Activated CD4-positive, alpha-beta memory T cell treated with anti-CD3 and anti-CD28 coated beads, Interleukin-2, amount 10 ng/mL, durations not matched to agents 7 days and 5 days (primary cell): ENCODE measurements at regions not wholly inside any gene's neighbourhood (a gene's known extent, or its start where the extent isn't known, plus 50 kb on each side); places are given as distances from the start of the nearest gene placed in this dataset.
"Not testable (repeated sequence)": the region's sequence is repeated elsewhere in the genome, so short reads cannot be mapped to it uniquely, and the experiment has no call there.

Source experiments
- CTCF ChIA-PET: fragments of 350-600 bp; sonication (Branson Sonifier 250); formaldehyde crosslinking; loops from one replicate; lab custom pipeline; 2021; ENCODE audit warnings: antibody characterized with exemption, inconsistent platforms; lab: Charles Lee
- POLR2A ChIA-PET: fragments of 350-600 bp; sonication (Branson Sonifier 250); formaldehyde crosslinking; loops from one replicate; lab custom pipeline; 2021; ENCODE audit warnings: antibody characterized with exemption; lab: Charles Lee
- DNase-seq: peaks from one replicate; pipeline ENCODE4 v3.0.0-alpha.2; 2020
- H3K27ac Mint-ChIP-seq: one replicate; pipeline ENCODE4 v1.8.0; 2021; ENCODE audit warnings: mild to moderate bottlenecking, mixed read lengths
- H3K27me3 Mint-ChIP-seq: one replicate; pipeline ENCODE4 v1.8.0; 2021; ENCODE audit warnings: mixed read lengths
- H3K36me3 Mint-ChIP-seq: one replicate; pipeline ENCODE4 v1.8.0; 2021; ENCODE audit warnings: low read depth, mixed read lengths
- H3K4me1 Mint-ChIP-seq: one replicate; pipeline ENCODE4 v1.8.0; 2021; ENCODE audit warnings: mixed read lengths
- H3K4me3 Mint-ChIP-seq: one replicate; pipeline ENCODE4 v1.8.0; 2021; ENCODE audit warnings: mild to moderate bottlenecking, mixed read lengths
- H3K9me3 Mint-ChIP-seq: one replicate; pipeline ENCODE4 v1.8.0; 2021; ENCODE audit warnings: mixed read lengths

DNA sequence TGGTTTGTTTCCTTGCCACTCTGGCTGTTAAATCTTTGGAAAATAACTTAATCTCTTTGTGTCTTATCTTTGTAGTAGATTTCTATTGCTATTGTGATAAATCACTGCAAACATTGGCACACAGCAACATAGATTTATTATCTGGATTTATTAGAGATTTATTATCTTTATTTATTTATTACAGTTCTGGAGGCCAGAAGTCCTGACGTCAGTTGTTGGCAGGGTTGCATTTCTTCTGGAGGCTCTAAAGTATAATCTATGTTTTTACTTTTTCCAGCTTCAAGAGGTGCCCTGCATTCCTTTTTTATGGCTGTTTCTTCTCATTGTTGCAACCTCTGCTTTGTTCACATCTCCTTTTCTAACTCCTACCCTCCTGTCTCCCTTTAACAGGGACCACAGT is 542.8 kb downstream of the GRXCR1 start:
- peaks cover 8% of the 10 kb centered on the region for H3K9me3 Mint-ChIP-seq
- H3K27me3 Mint-ChIP-seq = no peaks in the 10 kb centered on the region
- H3K4me1 Mint-ChIP-seq = no peaks in the 10 kb centered on the region
- H3K4me3 Mint-ChIP-seq = no peak overlapping the region
- POLR2A ChIA-PET = no interaction called here
- DNase-seq = no peak
- H3K27ac Mint-ChIP-seq = no peak overlapping the region
- no peaks in the 10 kb centered on the region for H3K36me3 Mint-ChIP-seq
- CTCF ChIA-PET = no interaction called here

DNA sequence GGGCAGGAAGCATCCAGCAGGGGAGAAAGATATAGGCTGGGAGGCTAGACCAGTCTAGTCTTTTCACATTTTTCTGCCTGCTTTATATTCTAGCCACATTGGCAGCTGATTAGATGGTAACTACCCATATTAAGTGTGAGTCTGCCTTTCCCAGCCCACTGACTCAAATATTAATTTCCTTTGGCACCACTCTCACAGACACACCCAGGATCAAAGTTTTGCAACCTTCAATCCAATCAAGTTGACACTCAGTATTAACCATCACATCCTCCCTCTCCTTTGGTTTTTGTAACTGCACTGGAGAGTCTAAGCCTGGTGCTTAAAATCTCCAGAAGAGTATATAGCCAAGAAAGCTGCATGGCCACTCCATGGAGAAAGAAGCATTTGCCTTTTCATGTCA is 560.4 kb downstream of the GRXCR1 start:
- no peaks in the 10 kb centered on the region for H3K27me3 Mint-ChIP-seq
- ChIA-PET POLR2A (no interaction called here), CTCF (no interaction called here)
- DNase-seq = no peak
- H3K27ac Mint-ChIP-seq = no peak overlapping the region
- H3K4me1 Mint-ChIP-seq = no peaks in the 10 kb centered on the region
- no peak overlapping the region for H3K4me3 Mint-ChIP-seq
- H3K9me3 Mint-ChIP-seq = no peaks in the 10 kb centered on the region
- H3K36me3 Mint-ChIP-seq = no peaks in the 10 kb centered on the region

DNA sequence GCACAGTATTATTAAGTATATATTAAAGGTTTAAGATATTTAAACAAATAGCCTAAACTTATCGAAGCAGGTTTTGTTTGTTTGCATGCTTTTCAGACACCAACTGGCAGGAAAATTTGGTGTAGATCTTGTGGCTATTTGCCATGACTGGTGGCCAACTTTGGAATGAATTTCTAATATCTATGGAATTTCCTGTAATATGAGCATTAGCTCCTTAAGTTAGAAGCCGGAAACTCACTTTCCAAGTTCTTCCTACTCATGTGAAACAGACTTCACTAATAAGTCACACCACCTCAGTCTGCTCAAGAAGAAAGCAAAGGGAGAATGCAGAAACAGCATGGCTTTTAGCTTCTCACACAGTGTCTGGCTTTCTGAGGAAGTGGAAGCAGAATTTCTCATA is 563.9 kb downstream of the GRXCR1 start:
- DNase-seq = no peak
- H3K36me3 Mint-ChIP-seq = no peaks in the 10 kb centered on the region
- no peaks in the 10 kb centered on the region for H3K27me3 Mint-ChIP-seq
- no peak overlapping the region for H3K27ac Mint-ChIP-seq
- H3K4me1 Mint-ChIP-seq = no peaks in the 10 kb centered on the region
- ChIA-PET CTCF (no interaction called here), POLR2A (no interaction called here)
- no peak overlapping the region for H3K4me3 Mint-ChIP-seq
- no peaks in the 10 kb centered on the region for H3K9me3 Mint-ChIP-seq

DNA sequence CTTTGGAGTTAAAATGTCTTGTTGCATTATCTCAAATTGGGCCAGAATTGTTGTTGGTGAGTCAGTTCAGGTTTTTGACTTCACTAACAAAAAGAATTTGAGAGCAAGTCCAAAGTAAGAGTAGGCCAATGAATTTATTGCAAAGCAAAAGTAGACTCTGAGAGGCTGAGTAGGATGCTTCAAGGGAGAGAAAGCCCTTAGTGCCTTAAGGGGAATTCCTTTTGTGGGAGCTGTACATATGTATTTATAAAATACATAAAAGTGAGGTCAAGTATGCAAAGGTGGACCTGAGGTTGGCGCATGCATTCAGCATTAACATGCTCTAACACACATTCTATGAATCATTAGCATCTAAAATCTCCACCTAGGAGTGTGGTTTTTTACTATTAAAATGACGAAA is 565.4 kb downstream of the GRXCR1 start:
- DNase-seq = no peak
- POLR2A ChIA-PET = no interaction called here
- H3K27me3 Mint-ChIP-seq = no peaks in the 10 kb centered on the region
- CTCF ChIA-PET = no interaction called here
- no peaks in the 10 kb centered on the region for H3K9me3 Mint-ChIP-seq
- no peak overlapping the region for H3K4me3 Mint-ChIP-seq
- no peaks in the 10 kb centered on the region for H3K4me1 Mint-ChIP-seq
- H3K27ac Mint-ChIP-seq = no peak overlapping the region
- H3K36me3 Mint-ChIP-seq = no peaks in the 10 kb centered on the region

DNA sequence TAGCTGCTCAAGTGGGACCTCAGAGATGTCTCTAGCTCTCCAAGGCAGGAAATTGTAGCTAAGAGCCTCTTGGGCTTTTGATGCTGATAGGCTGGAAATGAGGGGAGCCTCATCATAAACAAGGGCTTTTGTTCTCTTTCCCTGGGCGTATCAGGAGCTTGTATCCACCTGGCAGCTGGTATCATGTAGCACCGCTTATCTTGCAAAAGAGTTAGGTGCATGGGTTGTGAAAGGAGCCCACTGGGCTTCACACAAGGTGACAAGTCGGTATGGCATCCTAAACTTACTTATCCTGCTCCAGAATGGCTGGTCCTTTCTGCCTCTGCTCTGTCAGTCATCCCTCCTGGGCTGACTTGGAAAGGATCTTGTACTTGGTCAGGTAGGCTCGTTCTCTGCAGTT is 565.8 kb downstream of the GRXCR1 start:
- H3K4me3 Mint-ChIP-seq = no peak overlapping the region
- no peak for DNase-seq
- POLR2A ChIA-PET = no interaction called here
- H3K36me3 Mint-ChIP-seq = no peaks in the 10 kb centered on the region
- no peaks in the 10 kb centered on the region for H3K9me3 Mint-ChIP-seq
- H3K27me3 Mint-ChIP-seq = no peaks in the 10 kb centered on the region
- no peaks in the 10 kb centered on the region for H3K4me1 Mint-ChIP-seq
- CTCF ChIA-PET = no interaction called here
- no peak overlapping the region for H3K27ac Mint-ChIP-seq

DNA sequence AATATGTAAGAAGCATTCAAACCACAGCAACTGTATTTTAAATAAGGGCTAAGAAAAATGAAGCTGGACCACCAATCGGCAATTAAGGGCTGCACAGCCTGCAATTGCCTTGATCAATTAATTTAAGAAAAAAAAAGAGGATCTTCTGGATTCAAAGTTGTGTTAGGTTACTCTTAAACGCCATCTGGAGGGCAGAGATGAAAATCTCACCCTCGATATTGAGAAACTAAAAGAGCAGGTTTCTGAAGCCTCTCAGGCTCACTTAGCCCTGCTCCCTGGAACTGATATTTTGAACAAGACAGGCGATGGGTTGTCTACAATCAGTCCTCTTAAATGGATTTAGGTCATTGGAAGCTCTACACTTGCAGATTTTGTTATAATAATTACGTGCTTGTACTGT is 579.4 kb downstream of the GRXCR1 start:
- Mint-ChIP-seq H3K4me3 (no peak overlapping the region), H3K9me3 (peaks cover 19% of the 10 kb centered on the region), H3K27ac (no peak overlapping the region), H3K27me3 (no peaks in the 10 kb centered on the region), H3K36me3 (no peaks in the 10 kb centered on the region), H3K4me1 (no peaks in the 10 kb centered on the region)
- no peak for DNase-seq
- ChIA-PET POLR2A (no interaction called here), CTCF (no interaction called here)

DNA sequence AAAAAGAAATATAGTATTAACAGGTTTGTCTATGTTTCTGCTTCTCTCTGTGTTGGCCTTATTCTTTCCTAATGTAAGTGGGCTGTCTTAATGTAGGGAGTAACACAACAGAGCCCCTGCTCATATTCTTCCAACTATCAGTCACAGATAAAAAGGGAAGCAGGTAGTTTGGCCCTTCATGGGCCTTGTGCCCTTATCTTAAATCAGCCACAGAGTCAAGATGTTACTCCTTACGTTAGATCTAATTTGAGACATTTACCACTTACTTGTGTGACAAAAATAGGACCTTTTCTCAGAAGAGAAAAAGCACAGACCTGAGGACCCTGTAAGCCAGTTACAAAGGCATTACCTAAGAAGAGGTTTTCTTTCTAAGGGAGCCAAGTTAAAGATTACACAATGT is 589.0 kb downstream of the GRXCR1 start:
- Mint-ChIP-seq H3K36me3 (no peaks in the 10 kb centered on the region), H3K4me3 (no peak overlapping the region), H3K27ac (no peak overlapping the region), H3K27me3 (no peaks in the 10 kb centered on the region), H3K4me1 (no peaks in the 10 kb centered on the region), H3K9me3 (peaks cover 2% of the 10 kb centered on the region)
- ChIA-PET POLR2A (no interaction called here), CTCF (no interaction called here)
- no peak for DNase-seq

DNA sequence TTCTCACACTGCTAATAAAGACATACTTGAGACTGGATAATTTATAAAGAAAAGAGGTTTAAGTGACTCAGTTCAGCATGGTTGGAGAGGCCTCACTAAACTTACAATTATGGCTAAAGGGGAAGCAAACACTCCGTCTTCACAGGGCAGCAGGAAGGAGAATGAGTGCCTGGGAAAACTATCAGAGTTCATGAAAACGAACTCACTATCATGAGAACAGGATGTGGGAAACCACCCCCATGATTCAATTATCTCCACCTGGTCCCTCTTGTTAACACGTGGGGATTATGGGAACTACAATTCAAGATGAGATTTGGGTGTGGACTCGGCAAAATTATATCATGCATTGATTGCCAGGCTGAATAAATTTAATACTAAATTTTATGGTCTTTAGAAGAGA is 592.7 kb downstream of the GRXCR1 start:
- no peaks in the 10 kb centered on the region for H3K36me3 Mint-ChIP-seq
- no peak overlapping the region for H3K4me3 Mint-ChIP-seq
- H3K27me3 Mint-ChIP-seq = no peaks in the 10 kb centered on the region
- H3K9me3 Mint-ChIP-seq = peaks cover 5% of the 10 kb centered on the region
- DNase-seq = no peak
- no peak overlapping the region for H3K27ac Mint-ChIP-seq
- ChIA-PET POLR2A (no interaction called here), CTCF (no interaction called here)
- H3K4me1 Mint-ChIP-seq = no peaks in the 10 kb centered on the region

DNA sequence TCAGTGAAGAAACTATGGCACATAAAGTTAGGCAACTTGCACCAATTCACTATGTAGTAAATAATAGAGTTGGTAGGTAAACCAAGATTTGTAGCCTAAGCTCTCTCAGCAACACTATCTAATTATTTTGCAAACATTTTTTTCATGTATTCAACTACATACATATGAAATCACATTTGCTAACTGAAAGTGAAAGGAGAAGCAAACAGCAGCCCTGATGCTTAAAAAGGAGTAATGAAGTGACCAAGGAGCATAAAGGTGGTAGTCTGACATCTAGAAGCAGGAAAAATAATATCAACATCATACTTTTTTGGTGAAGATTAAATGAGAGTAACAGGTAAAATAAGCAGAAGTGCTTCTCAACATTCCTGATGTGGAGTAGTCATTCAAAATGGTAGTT is 603.7 kb downstream of the GRXCR1 start:
- no peak for DNase-seq
- ChIA-PET POLR2A (no interaction called here), CTCF (no interaction called here)
- peaks cover 2% of the 10 kb centered on the region for H3K9me3 Mint-ChIP-seq
- no peak overlapping the region for H3K27ac Mint-ChIP-seq
- H3K4me1 Mint-ChIP-seq = no peaks in the 10 kb centered on the region
- no peaks in the 10 kb centered on the region for H3K27me3 Mint-ChIP-seq
- H3K4me3 Mint-ChIP-seq = no peak overlapping the region
- no peaks in the 10 kb centered on the region for H3K36me3 Mint-ChIP-seq

DNA sequence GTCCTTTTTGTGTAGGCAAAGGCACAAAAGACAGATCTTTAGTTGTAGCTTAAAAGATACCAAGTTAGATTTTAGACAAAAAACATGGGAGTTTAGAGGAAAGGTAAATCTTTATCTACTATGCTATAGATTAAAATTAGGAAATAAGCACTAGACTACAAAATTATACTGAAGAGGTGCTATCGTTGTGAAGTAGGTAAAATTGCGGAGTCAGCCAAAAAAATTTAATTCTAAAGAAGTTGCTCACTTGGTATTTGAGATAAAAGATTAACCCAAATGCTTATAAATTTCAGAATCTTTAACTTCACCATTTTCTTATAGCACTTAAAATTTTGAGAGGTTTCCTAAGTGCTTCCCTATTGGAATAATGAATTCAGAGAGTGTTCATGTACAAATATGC is 604.1 kb downstream of the GRXCR1 start:
- Mint-ChIP-seq H3K9me3 (peaks cover 2% of the 10 kb centered on the region), H3K27me3 (no peaks in the 10 kb centered on the region), H3K4me3 (no peak overlapping the region), H3K27ac (no peak overlapping the region), H3K36me3 (no peaks in the 10 kb centered on the region), H3K4me1 (no peaks in the 10 kb centered on the region)
- no peak for DNase-seq
- CTCF ChIA-PET = no interaction called here
- POLR2A ChIA-PET = no interaction called here

DNA sequence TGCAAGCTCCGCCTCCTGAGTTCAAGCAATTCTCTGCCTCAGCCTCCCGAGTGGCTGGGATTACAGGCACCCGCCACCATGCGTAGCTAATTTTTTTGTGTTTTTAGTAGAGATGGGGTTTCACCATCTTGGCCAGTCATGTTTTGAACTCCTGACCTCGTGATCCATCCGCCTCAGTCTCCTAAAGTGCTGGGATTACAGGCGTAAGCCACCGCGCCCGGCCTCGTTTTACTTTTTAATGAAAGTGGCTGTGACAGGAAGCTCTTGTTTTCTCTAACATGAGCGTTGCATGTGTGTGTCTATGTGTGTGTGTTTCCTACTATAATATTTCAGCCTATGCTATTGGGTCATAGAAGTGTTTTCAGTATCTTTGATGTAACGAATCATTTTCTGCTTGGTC is 613.3 kb downstream of the GRXCR1 start:
- H3K36me3 Mint-ChIP-seq, H3K4me1 Mint-ChIP-seq, DNase-seq, CTCF ChIA-PET, H3K27ac Mint-ChIP-seq, POLR2A ChIA-PET, H3K27me3 Mint-ChIP-seq, H3K4me3 Mint-ChIP-seq: not testable (repeated sequence)
- peaks cover 21% of the 10 kb centered on the region for H3K9me3 Mint-ChIP-seq

DNA sequence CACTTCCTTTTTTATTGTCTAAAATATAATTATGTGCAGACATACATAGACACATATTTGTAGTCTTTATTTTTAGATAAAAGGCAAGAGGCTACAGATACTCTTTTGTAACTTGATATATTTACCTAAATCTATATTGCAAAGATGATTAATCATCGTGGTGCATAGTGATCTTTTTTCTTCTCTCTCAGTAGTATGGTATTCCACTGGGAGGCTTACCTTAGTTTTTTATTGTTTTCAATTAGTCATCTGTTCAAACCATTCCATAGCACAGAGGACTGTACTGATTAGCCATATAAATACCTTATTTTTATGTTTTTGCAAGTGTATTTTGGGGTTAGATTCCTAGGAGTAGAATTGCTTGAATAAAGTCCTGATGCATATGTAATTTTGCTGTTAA is 619.7 kb downstream of the GRXCR1 start:
- POLR2A ChIA-PET = no interaction called here
- H3K4me1 Mint-ChIP-seq = no peaks in the 10 kb centered on the region
- DNase-seq = no peak

DNA sequence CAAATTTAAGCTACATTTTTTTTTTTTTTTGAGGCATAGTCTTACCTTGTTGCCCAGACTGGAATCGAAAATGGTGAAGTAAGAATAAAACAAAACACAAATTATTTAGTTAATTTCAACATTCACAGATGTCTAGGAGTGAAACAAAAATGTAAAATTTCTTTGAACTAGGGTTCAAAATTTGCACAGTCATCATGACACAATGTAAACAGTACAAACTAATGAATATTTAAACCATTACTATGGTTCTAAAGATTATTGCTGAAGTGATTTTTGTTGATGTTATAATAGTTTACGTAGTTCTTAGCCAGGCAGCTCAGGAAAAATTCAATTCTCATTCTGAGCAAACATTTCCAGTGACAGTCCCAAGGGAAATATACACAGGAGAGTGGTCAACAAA is 633.1 kb downstream of the GRXCR1 start:
- DNase-seq = no peak
- H3K27me3 Mint-ChIP-seq = no peaks in the 10 kb centered on the region
- H3K9me3 Mint-ChIP-seq = peaks cover under 1% of the 10 kb centered on the region
- POLR2A ChIA-PET = no interaction called here
- no peaks in the 10 kb centered on the region for H3K36me3 Mint-ChIP-seq
- CTCF ChIA-PET = no interaction called here
- H3K4me1 Mint-ChIP-seq = no peaks in the 10 kb centered on the region
- no peak overlapping the region for H3K27ac Mint-ChIP-seq
- no peak overlapping the region for H3K4me3 Mint-ChIP-seq

More for the DNA sequence above, 619.7 kb downstream of the GRXCR1 start:
- Mint-ChIP-seq H3K36me3 (no peaks in the 10 kb centered on the region), H3K4me3 (no peak overlapping the region), H3K9me3 (peaks cover 8% of the 10 kb centered on the region), H3K27ac (no peak overlapping the region), H3K27me3 (no peaks in the 10 kb centered on the region)
- CTCF ChIA-PET = no interaction called here

DNA sequence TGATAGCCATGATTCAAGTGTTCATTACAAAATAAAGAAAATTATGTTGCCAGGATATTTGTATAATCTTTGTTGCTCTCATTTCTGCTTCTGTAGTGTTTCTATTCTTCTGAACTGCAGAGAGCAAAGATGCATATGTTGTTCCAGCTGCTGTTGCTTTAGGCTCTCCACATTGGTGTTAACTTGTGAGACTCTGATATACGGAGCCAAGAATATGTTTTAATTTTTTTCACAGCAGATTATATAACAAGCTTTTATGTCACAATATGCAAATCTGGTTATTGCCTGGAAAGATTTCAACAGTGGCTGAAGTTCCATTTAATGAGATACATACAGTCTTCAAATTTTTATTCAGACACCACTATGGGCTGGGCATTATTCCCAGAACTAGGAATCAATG is 655.0 kb downstream of the GRXCR1 start:
- POLR2A ChIA-PET = no interaction called here
- no peak overlapping the region for H3K4me3 Mint-ChIP-seq
- no peak overlapping the region for H3K27ac Mint-ChIP-seq
- no peaks in the 10 kb centered on the region for H3K36me3 Mint-ChIP-seq
- H3K9me3 Mint-ChIP-seq = peaks cover 6% of the 10 kb centered on the region
- no peaks in the 10 kb centered on the region for H3K4me1 Mint-ChIP-seq
- no peaks in the 10 kb centered on the region for H3K27me3 Mint-ChIP-seq
- CTCF ChIA-PET = no interaction called here
- DNase-seq = no peak
